K562 (cell line): ENCODE measurements at regions not wholly inside any gene's neighbourhood (a gene's known extent, or its start where the extent isn't known, plus 50 kb on each side); places are given as distances from the start of the nearest gene placed in this dataset.
"Not testable (repeated sequence)": the region's sequence is repeated elsewhere in the genome, so short reads cannot be mapped to it uniquely, and the experiment has no call there.

Experiments
- ATAC-seq: fragments of 200-7000 bp; cut with Tn5 transposase; 3 replicates; pipeline ENCODE4 v1.9.1; 2020; ENCODE audit warnings: moderate library complexity
- BruUV-seq: library from RNA; stranded (reverse); fragments of 400-500 nt; replicated peaks from 2 replicates; lab custom pipeline; 2021; lab: Mats Ljungman, UMichigan
- CTCF ChIA-PET: fragments of 300-600 bp; formaldehyde crosslinking; extraction: SDS; loops from one replicate; lab custom pipeline; 2021; ENCODE audit warnings: low intra/inter-chr PET ratio; lab: Yijun Ruan, JAX
- POLR2A ChIA-PET: fragments of 300-600, 350-650 bp; sonication (Branson Sonifier 250); formaldehyde crosslinking; extraction: SDS; loops from one replicate; lab custom pipeline; 2021; ENCODE audit warnings: antibody characterized with exemption, inconsistent platforms; lab: Yijun Ruan, JAX
- DNase-seq, 4 experiments: peaks; one replicate each; pipeline versions ENCODE4 v3.0.0 to v3.0.0-alpha.2; 2011 to 2018; ENCODE audit warnings: low spot score in 3 of 4, mixed read lengths in 3 of 4; ENCODE audit errors: extremely low read depth in 1 of 4
- FAIRE-seq: peaks from 2 replicates; lab custom pipeline; 2011; peaks lifted over from hg19 to GRCh38; lab: Jason Lieb, UNC
- H2AFZ ChIP-seq: 2 replicates; pipeline ENCODE4 v1.6.0; 2011; ENCODE audit warnings: low read depth, low read length, control low read depth, inconsistent platforms
- H3K27ac ChIP-seq: fragments of 200-600 bp; 3 replicates; pipeline ENCODE4 v1.8.0; 2011; ENCODE audit warnings: low read depth, mild to moderate bottlenecking, control low read depth, inconsistent platforms, low read length, moderate library complexity, mixed read lengths; ENCODE audit errors: extremely low read depth
- H3K27me3 ChIP-seq, 2 experiments: fragments of 300-600 bp in 1 of 2; 2 replicates in 1 of 2; 3 replicates in 1 of 2; pipeline versions ENCODE4 v1.6.0 to v1.8.0; 2011; ENCODE audit warnings: inconsistent platforms in 2 of 2, low read length in 2 of 2, mild to moderate bottlenecking in 1 of 2, mixed read lengths in 1 of 2, moderate library complexity in 1 of 2; ENCODE audit not compliant: control insufficient read depth in 2 of 2, insufficient read depth in 2 of 2
- H3K36me3 ChIP-seq: fragments of 300-600 bp; 3 replicates; pipeline ENCODE4 v1.8.0; 2011; ENCODE audit warnings: mild to moderate bottlenecking, low read length, inconsistent platforms; ENCODE audit not compliant: control insufficient read depth, insufficient read depth
- H3K4me1 ChIP-seq, 2 experiments: fragments of 200-600 bp in 1 of 2; replicated peaks in 1 of 2; 2 replicates in 1 of 2; 3 replicates in 1 of 2; pipeline versions ENCODE4 v1.5.1 to v1.8.0; 2011; ENCODE audit warnings: inconsistent platforms in 2 of 2, low read length in 2 of 2, mild to moderate bottlenecking in 1 of 2, mixed read lengths in 1 of 2, moderate library complexity in 1 of 2; ENCODE audit not compliant: control insufficient read depth in 2 of 2, insufficient read depth in 2 of 2
- H3K4me2 ChIP-seq: 2 replicates; pipeline ENCODE4 v1.6.1; 2011; ENCODE audit warnings: low read length, control low read depth, inconsistent platforms, mixed read lengths; ENCODE audit not compliant: insufficient read depth
- H3K4me3 ChIP-seq: fragments of 200-600 bp; sonication (generic), shearing (Covaris generic); 2 replicates; pipeline ENCODE4 v1.5.1; 2016; ENCODE audit warnings: control low read depth, inconsistent platforms
- H3K79me2 ChIP-seq: fragments of 200-600 bp; 3 replicates; pipeline ENCODE4 v1.8.0; 2011; ENCODE audit warnings: low read length, inconsistent platforms; ENCODE audit not compliant: control insufficient read depth, insufficient read depth
- H3K9ac ChIP-seq, 2 experiments: 2 replicates each; pipeline versions ENCODE4 v1.6.0 to v1.6.1; 2011; ENCODE audit warnings: low read depth in 2 of 2, low read length in 2 of 2, control low read depth in 1 of 2, inconsistent platforms in 1 of 2, mild to moderate bottlenecking in 1 of 2, mixed read lengths in 1 of 2; ENCODE audit not compliant: insufficient read depth in 1 of 2
- H3K9me1 ChIP-seq: one replicate; pipeline ENCODE4 v1.6.0; 2011; ENCODE audit warnings: inconsistent platforms, mild to moderate bottlenecking, low read length, moderate library complexity; ENCODE audit not compliant: control insufficient read depth, insufficient read depth
- H3K9me3 ChIP-seq: replicated peaks from 2 replicates; pipeline ENCODE4 v1.5.1; 2011; ENCODE audit warnings: low read depth, low read length, inconsistent platforms; ENCODE audit not compliant: control insufficient read depth, insufficient read depth
- H4K20me1 ChIP-seq: replicated peaks from 2 replicates; pipeline ENCODE4 v1.6.1; 2011; ENCODE audit warnings: low read length, inconsistent platforms, mixed read lengths; ENCODE audit not compliant: control insufficient read depth, insufficient read depth
- ETV1 ChIP-seq: fragments of 450-650 bp; conservative IDR thresholded peaks from 2 replicates; pipeline ENCODE4 v1.6.1; 2016; ENCODE audit warnings: missing genetic modification characterization, control low read depth, low read depth, missing compliant biosample characterization
- KLF16 ChIP-seq: IDR thresholded peaks from 2 replicates; pipeline ENCODE4 v1.6.1; 2016; ENCODE audit warnings: antibody characterized with exemption
- MTA1 ChIP-seq: fragments of 450-650 bp; IDR thresholded peaks from 2 replicates; pipeline ENCODE4 v1.6.1; 2017; ENCODE audit warnings: borderline replicate concordance
- SNRNP70 ChIP-seq: fragments of 200-400 bp; formaldehyde crosslinking; optimal IDR thresholded peaks from 2 replicates; pipeline ENCODE3; 2017; ENCODE audit warnings: low read depth, low read length
- TEAD2 ChIP-seq: fragments of 450-650 bp; IDR thresholded peaks from 2 replicates; pipeline ENCODE4 v1.6.1; 2016; ENCODE audit warnings: missing genetic modification characterization, control low read depth, missing compliant biosample characterization
- TGIF2 ChIP-seq: sonication (generic); formaldehyde crosslinking; IDR thresholded peaks from 2 replicates; pipeline ENCODE4 v1.8.1; 2022; ENCODE audit warnings: mild to moderate bottlenecking, missing genetic modification reagents, moderate library complexity
- ZNF121 ChIP-seq: sonication (generic); formaldehyde crosslinking; conservative IDR thresholded peaks from 2 replicates; pipeline ENCODE4 v1.8.0; 2022; ENCODE audit warnings: missing genetic modification reagents
- ZNF239 ChIP-seq: fragments of 250-450 bp; sonication (Bioruptor Pico); IDR thresholded peaks from 2 replicates; pipeline ENCODE4 v1.4.0; 2020; ENCODE audit warnings: mild to moderate bottlenecking
- WGBS: fragments of 100-300 bp; shearing (Covaris generic); methylation state at CpG from one replicate; pipeline ENCODE4 v1.1.6; 2016; ENCODE audit warnings: low coverage, mixed read lengths; ENCODE audit not compliant: insufficient coverage; ENCODE audit errors: missing lambda C conversion rate; 5-methylcytosine and 5-hydroxymethylcytosine counted together
- in situ Hi-C: fragments of 300-500 bp; cut with MboI; formaldehyde crosslinking; loops from 4 replicates; pipeline ENCODE4 v1.15.0; 2018; ENCODE audit warnings: inconsistent platforms, mixed read lengths
- intact Hi-C: fragments of 100-400 bp; cut with micrococcal nuclease; formaldehyde crosslinking; loops from 2 replicates; pipeline ENCODE4 v1.14.2; 2022
- TF ChIP-seq, protein P1 (sequence below): fragments of 450-650 bp; IDR thresholded peaks from 2 replicates; pipeline ENCODE4 v1.6.1; 2016
- TF ChIP-seq, protein P2 (sequence below): fragments of 250-450 bp; sonication (Bioruptor Pico); IDR thresholded peaks from 2 replicates; pipeline ENCODE4 v1.5.0; 2021; ENCODE audit warnings: mild to moderate bottlenecking, borderline replicate concordance

DNA sequence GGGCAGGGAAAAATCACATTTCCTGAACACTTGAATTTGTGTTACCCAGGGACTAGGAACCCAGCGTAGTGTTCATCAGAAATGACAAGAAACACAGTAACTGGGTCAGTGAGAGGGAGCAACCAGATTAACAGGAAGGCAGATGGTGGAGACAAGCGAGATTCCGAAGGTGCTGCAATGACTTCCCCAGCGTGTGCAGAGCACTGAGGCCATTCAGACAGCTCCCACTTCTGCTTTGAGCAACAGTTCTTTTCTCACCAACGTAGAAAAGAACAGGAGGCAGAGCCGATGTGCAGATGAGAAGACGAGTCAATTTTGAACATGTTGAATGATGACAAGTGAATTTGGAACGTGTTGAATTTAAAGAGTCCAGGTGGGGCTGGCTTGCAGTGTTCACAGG, 63.1 kb upstream of the IFNGR1 start:
- H3K27ac ChIP-seq, result no peak overlapping the region
- BruUV-seq, result no TSS peak
- ChIA-PET POLR2A (no interaction called here), CTCF (no interaction called here)
- no peak overlapping the region for H3K4me3 ChIP-seq
- no peaks in the 10 kb centered on the region for H4K20me1 ChIP-seq
- no peak overlapping the region for H3K4me2 ChIP-seq
- no peak overlapping the region for H2AFZ ChIP-seq
- FAIRE-seq (no peak), DNase-seq (no peak), ATAC-seq (no peak)
- peaks cover 8 to 19% of the 10 kb centered on the region in 2 experiments; a peak in 4 of 5 replicates for H3K27me3 ChIP-seq
- TF ChIP-seq KLF16 (no peak), ZNF239 (CRISPR knock-in tag) (no peak), TEAD2 (no peak), ZNF121 (CRISPR knock-in tag) (no peak), MTA1 (no peak), SNRNP70 (no peak), ETV1 (tag) (no peak), TGIF2 (no peak)
- TF ChIP-seq, protein P1, sequence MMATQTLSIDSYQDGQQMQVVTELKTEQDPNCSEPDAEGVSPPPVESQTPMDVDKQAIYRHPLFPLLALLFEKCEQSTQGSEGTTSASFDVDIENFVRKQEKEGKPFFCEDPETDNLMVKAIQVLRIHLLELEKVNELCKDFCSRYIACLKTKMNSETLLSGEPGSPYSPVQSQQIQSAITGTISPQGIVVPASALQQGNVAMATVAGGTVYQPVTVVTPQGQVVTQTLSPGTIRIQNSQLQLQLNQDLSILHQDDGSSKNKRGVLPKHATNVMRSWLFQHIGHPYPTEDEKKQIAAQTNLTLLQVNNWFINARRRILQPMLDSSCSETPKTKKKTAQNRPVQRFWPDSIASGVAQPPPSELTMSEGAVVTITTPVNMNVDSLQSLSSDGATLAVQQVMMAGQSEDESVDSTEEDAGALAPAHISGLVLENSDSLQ, result no peak
- TF ChIP-seq, protein P2, sequence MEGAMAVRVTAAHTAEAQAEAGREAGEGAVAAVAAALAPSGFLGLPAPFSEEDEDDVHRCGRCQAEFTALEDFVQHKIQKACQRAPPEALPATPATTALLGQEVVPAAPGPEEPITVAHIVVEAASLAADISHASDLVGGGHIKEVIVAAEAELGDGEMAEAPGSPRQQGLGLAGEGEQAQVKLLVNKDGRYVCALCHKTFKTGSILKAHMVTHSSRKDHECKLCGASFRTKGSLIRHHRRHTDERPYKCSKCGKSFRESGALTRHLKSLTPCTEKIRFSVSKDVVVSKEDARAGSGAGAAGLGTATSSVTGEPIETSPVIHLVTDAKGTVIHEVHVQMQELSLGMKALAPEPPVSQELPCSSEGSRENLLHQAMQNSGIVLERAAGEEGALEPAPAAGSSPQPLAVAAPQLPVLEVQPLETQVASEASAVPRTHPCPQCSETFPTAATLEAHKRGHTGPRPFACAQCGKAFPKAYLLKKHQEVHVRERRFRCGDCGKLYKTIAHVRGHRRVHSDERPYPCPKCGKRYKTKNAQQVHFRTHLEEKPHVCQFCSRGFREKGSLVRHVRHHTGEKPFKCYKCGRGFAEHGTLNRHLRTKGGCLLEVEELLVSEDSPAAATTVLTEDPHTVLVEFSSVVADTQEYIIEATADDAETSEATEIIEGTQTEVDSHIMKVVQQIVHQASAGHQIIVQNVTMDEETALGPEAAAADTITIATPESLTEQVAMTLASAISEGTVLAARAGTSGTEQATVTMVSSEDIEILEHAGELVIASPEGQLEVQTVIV (CRISPR knock-in tag), result no peak
- no peak overlapping the region for H3K9ac ChIP-seq
- H3K36me3 ChIP-seq, result no peaks in the 10 kb centered on the region
- intact Hi-C loops (no loop called here), in situ Hi-C loops (no loop called here)
- no peaks in the 10 kb centered on the region for H3K79me2 ChIP-seq
- H3K9me1 ChIP-seq, result no peaks in the 10 kb centered on the region
- WGBS, result 1% methylated on average over 8 of the region's 8 CpGs
- no peaks in the 10 kb centered on the region for H3K9me3 ChIP-seq
- no peaks in the 10 kb centered on the region for H3K4me1 ChIP-seq

DNA sequence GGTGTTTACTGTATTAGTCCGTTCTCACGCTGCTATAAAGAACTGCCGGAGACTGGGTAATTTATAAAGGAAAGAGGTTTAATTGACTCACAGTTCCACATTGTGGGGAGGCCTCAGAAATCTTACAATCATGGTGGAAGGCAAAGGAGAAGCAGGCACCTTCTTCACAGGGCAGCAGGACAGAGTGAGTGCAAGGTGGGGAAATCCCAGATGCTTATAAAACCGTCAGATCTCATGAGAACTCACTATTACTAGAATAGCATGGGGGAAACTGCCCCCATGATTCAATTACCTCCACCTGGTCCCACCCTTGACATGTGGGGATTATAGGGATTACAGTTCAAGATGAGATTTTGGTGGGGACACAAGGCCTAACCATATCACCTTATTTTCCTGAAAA, 60.1 kb upstream of the IFNGR1 start:
- intact Hi-C loops, result loop anchor here (10.0 kb wide), 3 partner anchors 296 to 826 kb away; partner anchors contain the start of gene PERP
- in situ Hi-C loops, result not testable (repeated sequence)
- 2% methylated on average over 4 of the region's 4 CpGs for WGBS

More for the DNA sequence above, 60.1 kb upstream of the IFNGR1 start:
- H3K9ac ChIP-seq, H3K9me1 ChIP-seq, FAIRE-seq, CTCF ChIA-PET, H3K4me1 ChIP-seq, H3K4me2 ChIP-seq, DNase-seq, BruUV-seq, H2AFZ ChIP-seq, H4K20me1 ChIP-seq, H3K4me3 ChIP-seq, ATAC-seq, H3K79me2 ChIP-seq, H3K27ac ChIP-seq, POLR2A ChIA-PET, H3K9me3 ChIP-seq, H3K36me3 ChIP-seq: not testable (repeated sequence)
- H3K27me3 ChIP-seq, result peaks cover 8 to 19% of the 10 kb centered on the region in 2 experiments; a peak in 4 of 5 replicates
